Calu3 (cell line): ENCODE measurements at regions not wholly inside any gene's neighbourhood (a gene's known extent, or its start where the extent isn't known, plus 50 kb on each side); places are given as distances from the start of the nearest gene placed in this dataset.

ENCODE experiments used
- BruUV-seq: library from RNA; stranded (reverse); fragments of 400-500 nt; replicated peaks from 2 replicates; lab custom pipeline; 2021; lab: Mats Ljungman, UMichigan
- CTCF ChIA-PET: fragments of 300-600 bp; sonication (Branson Sonifier 250); formaldehyde crosslinking; loops from one replicate; lab custom pipeline; 2022; ENCODE audit warnings: antibody characterized with exemption; lab: Charles Lee
- DNase-seq: peaks from one replicate; pipeline ENCODE4 v3.0.0; 2022
- H3K27ac Mint-ChIP-seq: one replicate; pipeline ENCODE4 v1.8.0; 2022; ENCODE audit warnings: mixed read lengths; ENCODE audit not compliant: unreplicated experiment
- H3K27me3 Mint-ChIP-seq: one replicate; pipeline ENCODE4 v1.8.0; 2022; ENCODE audit warnings: mixed read lengths; ENCODE audit not compliant: unreplicated experiment
- H3K36me3 Mint-ChIP-seq: one replicate; pipeline ENCODE4 v1.8.0; 2022; ENCODE audit warnings: mild to moderate bottlenecking, moderate library complexity, mixed read lengths; ENCODE audit not compliant: insufficient read depth, unreplicated experiment
- H3K4me1 Mint-ChIP-seq: one replicate; pipeline ENCODE4 v1.8.0; 2022; ENCODE audit warnings: mild to moderate bottlenecking, low read depth, mixed read lengths; ENCODE audit not compliant: unreplicated experiment
- H3K4me3 Mint-ChIP-seq: one replicate; pipeline ENCODE4 v1.8.0; 2022; ENCODE audit warnings: mild to moderate bottlenecking, low read depth, moderate library complexity, mixed read lengths; ENCODE audit not compliant: unreplicated experiment
- H3K9me3 Mint-ChIP-seq: one replicate; pipeline ENCODE4 v1.8.0; 2022; ENCODE audit warnings: low read depth, mixed read lengths; ENCODE audit not compliant: unreplicated experiment
- intact Hi-C: fragments of 100-400 bp; cut with micrococcal nuclease; formaldehyde crosslinking; loops from one replicate; pipeline ENCODE4 v1.10.0; 2022; ENCODE audit not compliant: unreplicated experiment
- TF ChIP-seq, protein P1 (sequence below): fragments of 200-600 bp; IDR thresholded peaks from one replicate; pipeline ENCODE4 v1.8.0; 2022; ENCODE audit warnings: antibody characterized with exemption; ENCODE audit not compliant: unreplicated experiment

DNA sequence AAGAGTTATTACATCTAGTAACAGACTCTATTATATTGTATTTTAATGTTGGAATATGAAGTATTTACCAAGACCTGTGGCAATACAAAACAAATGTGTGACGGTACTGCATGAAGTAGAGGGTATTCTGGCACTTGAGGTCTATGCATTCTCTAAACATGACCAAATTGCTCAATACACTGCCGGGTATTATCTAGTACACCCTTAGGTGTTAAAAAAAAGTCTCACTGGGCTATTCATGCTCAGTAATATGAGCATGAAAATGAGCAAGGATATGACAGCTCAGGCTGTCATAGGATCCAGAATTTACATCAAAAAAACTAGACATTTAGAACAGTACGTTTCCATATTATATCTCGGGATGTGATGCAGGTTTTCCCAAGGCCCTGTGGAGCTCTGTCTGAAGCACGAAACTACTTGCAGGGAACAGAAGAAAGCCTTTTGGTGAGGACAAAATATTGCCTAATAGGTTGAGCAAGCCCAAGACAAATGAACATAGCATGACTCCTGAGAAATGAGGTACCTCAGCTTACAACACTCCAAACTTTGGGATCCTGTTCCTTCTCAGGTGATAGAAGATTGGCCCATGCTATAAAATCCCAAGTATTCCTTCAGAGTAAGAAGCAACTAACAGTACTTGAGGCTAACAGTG, 74.1 kb upstream of the MAOA start:
- H3K27me3 Mint-ChIP-seq: no peaks in the 10 kb centered on the region
- no peak overlapping the region for H3K27ac Mint-ChIP-seq
- no peak overlapping the region for H3K4me3 Mint-ChIP-seq
- no TSS peak for BruUV-seq
- no peaks in the 10 kb centered on the region for H3K4me1 Mint-ChIP-seq
- no peak for DNase-seq
- CTCF ChIA-PET: no interaction called here
- no peaks in the 10 kb centered on the region for H3K36me3 Mint-ChIP-seq
- intact Hi-C loops: no loop called here
- TF ChIP-seq, protein P1, sequence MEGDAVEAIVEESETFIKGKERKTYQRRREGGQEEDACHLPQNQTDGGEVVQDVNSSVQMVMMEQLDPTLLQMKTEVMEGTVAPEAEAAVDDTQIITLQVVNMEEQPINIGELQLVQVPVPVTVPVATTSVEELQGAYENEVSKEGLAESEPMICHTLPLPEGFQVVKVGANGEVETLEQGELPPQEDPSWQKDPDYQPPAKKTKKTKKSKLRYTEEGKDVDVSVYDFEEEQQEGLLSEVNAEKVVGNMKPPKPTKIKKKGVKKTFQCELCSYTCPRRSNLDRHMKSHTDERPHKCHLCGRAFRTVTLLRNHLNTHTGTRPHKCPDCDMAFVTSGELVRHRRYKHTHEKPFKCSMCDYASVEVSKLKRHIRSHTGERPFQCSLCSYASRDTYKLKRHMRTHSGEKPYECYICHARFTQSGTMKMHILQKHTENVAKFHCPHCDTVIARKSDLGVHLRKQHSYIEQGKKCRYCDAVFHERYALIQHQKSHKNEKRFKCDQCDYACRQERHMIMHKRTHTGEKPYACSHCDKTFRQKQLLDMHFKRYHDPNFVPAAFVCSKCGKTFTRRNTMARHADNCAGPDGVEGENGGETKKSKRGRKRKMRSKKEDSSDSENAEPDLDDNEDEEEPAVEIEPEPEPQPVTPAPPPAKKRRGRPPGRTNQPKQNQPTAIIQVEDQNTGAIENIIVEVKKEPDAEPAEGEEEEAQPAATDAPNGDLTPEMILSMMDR: no peak
- H3K9me3 Mint-ChIP-seq: no peaks in the 10 kb centered on the region

DNA sequence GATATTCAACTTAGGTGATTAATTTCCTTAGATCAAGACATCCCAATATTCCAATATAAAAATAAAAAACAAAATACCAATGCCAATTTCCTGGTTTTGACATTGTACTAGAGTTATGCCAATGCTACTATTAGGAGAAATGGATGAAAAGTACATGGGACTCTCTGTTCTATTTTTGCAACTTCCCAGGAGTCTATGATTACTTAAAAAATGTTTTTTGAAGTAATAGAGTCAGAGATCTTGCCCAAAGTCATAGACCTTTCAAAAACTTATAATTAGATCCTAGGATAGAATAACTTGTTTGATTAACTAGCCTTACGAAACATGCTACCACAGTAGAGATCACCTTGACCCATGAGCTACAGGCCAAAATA, 73.6 kb upstream of the MAOA start:
- DNase-seq: no peak
- intact Hi-C loops: no loop called here
- Mint-ChIP-seq H3K27ac (no peak overlapping the region), H3K9me3 (no peaks in the 10 kb centered on the region), H3K4me3 (no peak overlapping the region), H3K36me3 (no peaks in the 10 kb centered on the region), H3K27me3 (no peaks in the 10 kb centered on the region), H3K4me1 (no peaks in the 10 kb centered on the region)
- TF ChIP-seq, protein P1: no peak
- no TSS peak for BruUV-seq
- CTCF ChIA-PET: interaction anchor here (0.7 kb wide), 1 partner anchor 191 kb away, joined by 4 read pairs; no protein-coding TSS in a partner anchor

DNA sequence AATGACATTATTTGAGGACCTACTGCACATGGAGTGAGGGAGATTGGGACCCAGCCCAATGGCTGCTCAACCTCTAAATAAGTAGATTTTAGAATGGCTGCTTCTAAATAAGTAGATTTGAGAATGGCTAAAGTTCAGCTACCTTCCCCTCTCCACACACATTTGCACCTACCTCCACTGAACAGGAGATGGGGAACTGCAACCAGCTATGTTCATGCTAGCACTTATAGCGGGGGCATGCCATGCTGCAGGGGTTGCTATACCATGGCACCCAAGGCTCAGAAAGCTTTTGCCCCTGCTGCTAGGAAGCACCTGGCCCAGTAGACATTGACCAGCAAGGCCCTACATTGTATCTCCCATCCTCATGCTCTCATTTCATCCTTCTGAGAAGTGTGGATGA, 70.2 kb upstream of the MAOA start:
- Mint-ChIP-seq H3K27me3 (no peaks in the 10 kb centered on the region), H3K4me1 (no peaks in the 10 kb centered on the region), H3K9me3 (no peaks in the 10 kb centered on the region), H3K36me3 (no peaks in the 10 kb centered on the region), H3K27ac (no peak overlapping the region), H3K4me3 (no peak overlapping the region)
- no TSS peak for BruUV-seq
- CTCF ChIA-PET: no interaction called here
- no peak for DNase-seq
- TF ChIP-seq, protein P1: no peak
- intact Hi-C loops: no loop called here

DNA sequence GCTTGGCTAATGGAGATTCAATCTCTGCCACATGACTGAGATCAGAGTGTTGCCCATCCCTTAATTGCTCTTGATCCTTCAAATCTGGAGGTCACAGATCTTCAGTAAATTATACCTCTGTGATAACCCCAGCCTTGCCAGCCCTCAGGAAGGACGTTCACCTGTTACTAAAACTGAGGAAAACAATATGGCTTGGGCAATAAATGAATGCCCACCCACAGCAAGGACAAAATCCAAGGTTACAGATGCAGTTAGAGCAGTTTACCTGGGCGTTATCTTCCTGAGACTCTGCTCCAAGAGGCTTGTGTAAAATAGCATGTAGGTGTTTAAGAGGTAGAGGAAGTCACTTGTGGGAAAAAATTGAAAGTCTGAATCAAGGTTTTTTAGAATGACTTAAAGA, 69.3 kb upstream of the MAOA start:
- TF ChIP-seq, protein P1: no peak
- no peak overlapping the region for H3K4me3 Mint-ChIP-seq
- no peak overlapping the region for H3K27ac Mint-ChIP-seq
- DNase-seq: no peak
- no peaks in the 10 kb centered on the region for H3K27me3 Mint-ChIP-seq
- intact Hi-C loops: no loop called here
- H3K9me3 Mint-ChIP-seq: no peaks in the 10 kb centered on the region
- H3K4me1 Mint-ChIP-seq: no peaks in the 10 kb centered on the region
- H3K36me3 Mint-ChIP-seq: no peaks in the 10 kb centered on the region
- CTCF ChIA-PET: no interaction called here
- BruUV-seq: no TSS peak
